ENCODE measurements at regions not wholly inside any gene's neighbourhood (a gene's known extent, or its start where the extent isn't known, plus 50 kb on each side); places are given as distances from the start of the nearest gene placed in this dataset.
"Not testable (repeated sequence)": the region's sequence is repeated elsewhere in the genome, so short reads cannot be mapped to it uniquely, and the experiment has no call there.

- DNase-seq, result no peak
These were observed 113.1 kb upstream of the G2E3 start for GRCh38 chr14:30445852-30446251.

- no peak for DNase-seq
These were observed 108.1 kb upstream of the G2E3 start for GRCh38 chr14:30450631-30451545.

GRCh38 chr14:30456296-30456695 lies 102.7 kb upstream of the G2E3 start:
- DNase-seq, result no peak

GRCh38 chr14:30462358-30462757 lies 96.6 kb upstream of the G2E3 start:
- DNase-seq, result no peak

- no peak for DNase-seq
These were observed 94.5 kb upstream of the G2E3 start for GRCh38 chr14:30464481-30464880.

GRCh38 chr14:30468354-30468753 lies 90.6 kb upstream of the G2E3 start:
- DNase-seq, result no peak

GRCh38 chr14:30471980-30472379 lies 87.0 kb upstream of the G2E3 start:
- no peak for DNase-seq

GRCh38 chr14:30473846-30474696 lies 84.9 kb upstream of the G2E3 start:
- not testable (repeated sequence) for DNase-seq

- no peak for DNase-seq
These were observed 76.7 kb upstream of the G2E3 start for GRCh38 chr14:30482276-30482675.

- DNase-seq, result no peak
These were observed 74.8 kb upstream of the G2E3 start for GRCh38 chr14:30484201-30484600.

- DNase-seq, result no peak
These were observed 74.0 kb upstream of the G2E3 start for GRCh38 chr14:30484976-30485375.

DNA sequence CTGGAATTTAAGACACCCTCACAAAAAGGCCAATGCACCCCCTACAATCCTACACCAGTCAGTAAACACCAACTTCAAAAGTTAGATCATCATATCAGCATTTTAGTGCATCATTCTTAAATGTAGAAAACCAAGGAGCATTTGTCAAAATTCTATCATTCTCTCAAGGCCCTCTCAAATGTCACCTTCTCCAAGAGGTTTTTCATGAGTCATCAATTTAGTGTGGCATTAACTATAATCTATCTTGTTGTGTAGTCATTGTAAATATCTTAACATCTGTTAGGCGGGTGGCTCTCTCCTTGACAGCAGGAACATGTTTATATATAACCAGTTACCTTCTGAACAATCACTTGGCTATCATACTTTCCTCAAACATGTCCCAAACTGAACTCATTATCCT lies 62.1 kb upstream of the G2E3 start:
- DNase-seq, result no peak

GRCh38 chr14:30499358-30499757 lies 59.6 kb upstream of the G2E3 start:
- DNase-seq, result no peak

- no peak for DNase-seq
These were observed 58.7 kb upstream of the G2E3 start for GRCh38 chr14:30500222-30500621.

DNA sequence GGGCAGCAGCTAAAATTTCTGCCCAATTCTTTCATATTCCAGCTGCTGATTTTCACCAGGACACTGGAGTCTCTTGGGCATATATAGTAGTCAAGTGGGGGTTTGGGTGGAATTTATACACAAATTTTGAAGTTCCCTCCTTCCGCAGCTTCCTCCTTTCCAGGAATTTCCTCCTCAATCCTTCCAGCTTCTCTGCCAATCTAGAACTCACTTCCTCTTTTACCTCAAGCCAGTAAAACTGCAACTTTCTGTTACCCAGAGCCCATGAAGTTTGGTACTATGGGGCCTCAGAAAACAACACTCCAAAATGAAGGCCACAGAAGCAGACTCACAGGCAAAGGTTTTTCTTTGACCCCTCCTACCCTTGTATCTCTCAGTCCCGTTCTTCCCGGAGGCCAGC lies 51.7 kb upstream of the G2E3 start:
- no peak for DNase-seq
